Common myeloid progenitor, CD34-positive (primary cell): ENCODE measurements at regions not wholly inside any gene's neighbourhood (a gene's known extent, or its start where the extent isn't known, plus 50 kb on each side); places are given as distances from the start of the nearest gene placed in this dataset.
"Not testable (repeated sequence)": the region's sequence is repeated elsewhere in the genome, so short reads cannot be mapped to it uniquely, and the experiment has no call there.

Experiments
- CTCF ChIA-PET: fragments of 350-600 bp; sonication (Branson Sonifier 250); formaldehyde crosslinking; loops from one replicate; lab custom pipeline; 2021; ENCODE audit warnings: antibody characterized with exemption; lab: Charles Lee
- POLR2A ChIA-PET: fragments of 350-600 bp; sonication (Branson Sonifier 250); formaldehyde crosslinking; loops from one replicate; lab custom pipeline; 2021; ENCODE audit warnings: antibody characterized with exemption; lab: Charles Lee
- DNase-seq, 3 donors: peaks; one replicate each; pipeline versions ENCODE4 v3.0.0 to v3.0.0-alpha.2; 2013
- H3K27ac ChIP-seq, 2 experiments: 1 replicate in 1 of 2; 2 replicates in 1 of 2; pipeline ENCODE4 v1.7.0; 2013; ENCODE audit warnings: inconsistent platforms in 2 of 2, low read length in 2 of 2, mild to moderate bottlenecking in 2 of 2, low read depth in 1 of 2, moderate library complexity in 1 of 2; ENCODE audit not compliant: severe bottlenecking in 2 of 2, insufficient read depth in 1 of 2, poor library complexity in 1 of 2
- H3K27me3 ChIP-seq, 5 experiments: replicated peaks in 2 of 5; 1 replicate in 3 of 5; 2 replicates in 2 of 5; pipeline versions ENCODE4 v1.6.1 to v1.7.0; 2013; ENCODE audit warnings: low read length in 4 of 5, mild to moderate bottlenecking in 2 of 5, moderate library complexity in 2 of 5, inconsistent platforms in 1 of 5; ENCODE audit not compliant: insufficient read depth in 5 of 5, control insufficient read depth in 4 of 5
- H3K36me3 ChIP-seq, 4 experiments: 1 replicate in 2 of 4; 2 replicates in 2 of 4; pipeline versions ENCODE4 v1.6.1 to v1.7.0; 2013; ENCODE audit warnings: low read length in 3 of 4, control low read depth in 1 of 4, mild to moderate bottlenecking in 1 of 4; ENCODE audit not compliant: control insufficient read depth in 4 of 4, insufficient read depth in 4 of 4
- H3K4me1 ChIP-seq, 4 experiments: 1 replicate in 3 of 4; 2 replicates in 1 of 4; pipeline versions ENCODE4 v1.6.1 to v1.7.1; 2013; ENCODE audit warnings: low read length in 3 of 4, mild to moderate bottlenecking in 3 of 4, control low read depth in 1 of 4, inconsistent platforms in 1 of 4, moderate library complexity in 1 of 4; ENCODE audit not compliant: control insufficient read depth in 4 of 4, insufficient read depth in 4 of 4; ENCODE audit errors: control extremely low read depth in 1 of 4
- H3K4me3 ChIP-seq, 7 experiments: 1 replicate in 4 of 7; 2 replicates in 3 of 7; pipeline versions ENCODE4 v1.5.1 to v1.7.0; 2013; ENCODE audit warnings: mild to moderate bottlenecking in 7 of 7, low read length in 6 of 7, moderate library complexity in 6 of 7, inconsistent platforms in 2 of 7, low read depth in 2 of 7, control low read depth in 1 of 7; ENCODE audit not compliant: insufficient read depth in 4 of 7, control insufficient read depth in 1 of 7; ENCODE audit errors: extremely low read depth in 1 of 7
- H3K9me3 ChIP-seq, 5 experiments: 1 replicate in 4 of 5; 2 replicates in 1 of 5; pipeline versions ENCODE4 v1.6.1 to v1.7.1; 2013; ENCODE audit warnings: low read length in 4 of 5, mild to moderate bottlenecking in 2 of 5, inconsistent platforms in 1 of 5, low read depth in 1 of 5, moderate library complexity in 1 of 5; ENCODE audit not compliant: control insufficient read depth in 4 of 5, insufficient read depth in 2 of 5; ENCODE audit errors: control extremely low read depth in 1 of 5
- WGBS: methylation state at CpG from one replicate; pipeline ENCODE4 v1.1.5; 2013; ENCODE audit not compliant: insufficient coverage; 5-methylcytosine and 5-hydroxymethylcytosine counted together

GRCh38 chr6:139730340-139730974, 356.0 kb upstream of the CITED2 start:
- Histone ChIP-seq H3K4me3 (no peak overlapping the region), H3K4me1 (no peaks in the 10 kb centered on the region), H3K36me3 (no peaks in the 10 kb centered on the region), H3K27me3 (no peaks in the 10 kb centered on the region), H3K27ac (no peak overlapping the region), H3K9me3 (no peaks in the 10 kb centered on the region)
- ChIA-PET CTCF (no interaction called here), POLR2A (no interaction called here)
- no peak for DNase-seq
- no CpG with 5 or more reads among the region's 2 CpGs for WGBS

- DNase-seq: no peak
- Histone ChIP-seq H3K27ac (no peak overlapping the region), H3K4me3 (no peak overlapping the region), H3K4me1 (no peaks in the 10 kb centered on the region), H3K27me3 (no peaks in the 10 kb centered on the region), H3K36me3 (no peaks in the 10 kb centered on the region), H3K9me3 (no peaks in the 10 kb centered on the region)
- ChIA-PET POLR2A (no interaction called here), CTCF (no interaction called here)
- WGBS: 100% methylated on average over 1 of the region's 5 CpGs
These were observed 354.5 kb upstream of the CITED2 start for GRCh38 chr6:139728876-139729427.

GRCh38 chr6:139726272-139726671, 351.8 kb upstream of the CITED2 start:
- CTCF ChIA-PET, H3K9me3 ChIP-seq, POLR2A ChIA-PET, H3K27ac ChIP-seq, H3K4me3 ChIP-seq, DNase-seq, H3K36me3 ChIP-seq, H3K4me1 ChIP-seq, H3K27me3 ChIP-seq: not testable (repeated sequence)
- WGBS: 99% methylated on average over 12 of the region's 23 CpGs

- H3K36me3 ChIP-seq: no peaks in the 10 kb centered on the region
- WGBS: 100% methylated on average over 1 of the region's 3 CpGs
- H3K4me1 ChIP-seq: no peaks in the 10 kb centered on the region
- CTCF ChIA-PET: interaction anchor here (1.4 kb wide), 2 partner anchors 9 to 10 kb away, joined by 3 read pairs; no protein-coding TSS in a partner anchor
- POLR2A ChIA-PET: no interaction called here
- peaks cover 0 to 5% (median 0%) of the 10 kb centered on the region in 5 experiments for H3K9me3 ChIP-seq
- H3K27me3 ChIP-seq: no peaks in the 10 kb centered on the region
- no peak for DNase-seq
- no peak overlapping the region for H3K4me3 ChIP-seq
- no peak overlapping the region for H3K27ac ChIP-seq
These were observed 348.1 kb upstream of the CITED2 start for GRCh38 chr6:139722530-139722929.

- CTCF ChIA-PET: interaction anchor here (1.4 kb wide), 1 partner anchor 9 kb away, joined by 3 read pairs; no protein-coding TSS in a partner anchor
- H3K4me3 ChIP-seq: no peak overlapping the region
- no peaks in the 10 kb centered on the region for H3K27me3 ChIP-seq
- no CpG with 5 or more reads among the region's 3 CpGs for WGBS
- no peak overlapping the region for H3K27ac ChIP-seq
- peaks cover 0 to 5% (median 0%) of the 10 kb centered on the region in 5 experiments for H3K9me3 ChIP-seq
- no peak for DNase-seq
- POLR2A ChIA-PET: no interaction called here
- no peaks in the 10 kb centered on the region for H3K4me1 ChIP-seq
- H3K36me3 ChIP-seq: no peaks in the 10 kb centered on the region
These were observed 347.5 kb upstream of the CITED2 start for GRCh38 chr6:139721954-139722353.

GRCh38 chr6:139713900-139714506, 339.6 kb upstream of the CITED2 start:
- CTCF ChIA-PET: interaction anchor here (1.2 to 1.7 kb wide), 2 partner anchors 9 to 14 kb away, joined by 3 read pairs; no protein-coding TSS in a partner anchor
- Histone ChIP-seq H3K36me3 (no peaks in the 10 kb centered on the region), H3K9me3 (no peaks in the 10 kb centered on the region), H3K4me1 (no peaks in the 10 kb centered on the region), H3K27me3 (no peaks in the 10 kb centered on the region), H3K4me3 (no peak overlapping the region), H3K27ac (no peak overlapping the region)
- DNase-seq: no peak
- POLR2A ChIA-PET: no interaction called here
- 95% methylated on average over 4 of the region's 4 CpGs for WGBS

- H3K27ac ChIP-seq: no peak overlapping the region
- WGBS: 83% methylated on average over 3 of the region's 3 CpGs
- CTCF ChIA-PET: interaction anchor here (1.2 to 1.7 kb wide), 2 partner anchors 9 to 13 kb away, joined by 3 read pairs; no protein-coding TSS in a partner anchor
These were observed 339.0 kb upstream of the CITED2 start for GRCh38 chr6:139713424-139713823.

More at GRCh38 chr6:139713424-139713823, 339.0 kb upstream of the CITED2 start:
- POLR2A ChIA-PET: no interaction called here
- no peaks in the 10 kb centered on the region for H3K27me3 ChIP-seq
- no peak overlapping the region for H3K4me3 ChIP-seq
- no peaks in the 10 kb centered on the region for H3K9me3 ChIP-seq
- DNase-seq: no peak
- H3K4me1 ChIP-seq: no peaks in the 10 kb centered on the region
- no peaks in the 10 kb centered on the region for H3K36me3 ChIP-seq
